Stimulated activated CD8-positive, alpha-beta memory T cell treated with anti-CD3 and anti-CD28 coated beads, Interleukin-2, amount 100 ng/mL, for 1 hour (primary cell): ENCODE measurements at regions not wholly inside any gene's neighbourhood (a gene's known extent, or its start where the extent isn't known, plus 50 kb on each side); places are given as distances from the start of the nearest gene placed in this dataset.

Source experiments
- DNase-seq, 2 donors: peaks; one replicate each; pipeline ENCODE4 v3.0.0-alpha.2; 2020; ENCODE audit warnings: low read depth in 2 of 2

- DNase-seq: no peak
Observed at GRCh38 chr7:45454771-45455170, 119.4 kb upstream of the ADCY1 start.

GRCh38 chr7:45455662-45456061, 118.5 kb upstream of the ADCY1 start:
- DNase-seq: no peak

- no peak for DNase-seq
Observed at GRCh38 chr7:45456105-45456504, 118.1 kb upstream of the ADCY1 start.

- no peak for DNase-seq
Observed at GRCh38 chr7:45456747-45457524, 117.2 kb upstream of the ADCY1 start.

GRCh38 chr7:45457591-45457990, 116.6 kb upstream of the ADCY1 start:
- no peak for DNase-seq

- DNase-seq: no peak
Observed at GRCh38 chr7:45459476-45459875, 114.7 kb upstream of the ADCY1 start.

- DNase-seq: no peak
Observed at GRCh38 chr7:45460379-45460778, 113.8 kb upstream of the ADCY1 start.

GRCh38 chr7:45461026-45461425, 113.1 kb upstream of the ADCY1 start:
- no peak for DNase-seq

- no peak for DNase-seq
Observed at GRCh38 chr7:45469103-45469502, 105.1 kb upstream of the ADCY1 start.

- DNase-seq: no peak
Observed at GRCh38 chr7:45470031-45470430, 104.1 kb upstream of the ADCY1 start.

- DNase-seq: no peak
Observed at GRCh38 chr7:45479781-45480180, 94.4 kb upstream of the ADCY1 start.

- DNase-seq: no peak
Observed at GRCh38 chr7:45482451-45482850, 91.7 kb upstream of the ADCY1 start.

- DNase-seq: no peak
Observed at GRCh38 chr7:45484094-45484493, 90.1 kb upstream of the ADCY1 start.

- DNase-seq: no peak
Observed at GRCh38 chr7:45486575-45486974, 87.6 kb upstream of the ADCY1 start.

GRCh38 chr7:45494885-45495284, 79.3 kb upstream of the ADCY1 start:
- no peak for DNase-seq

GRCh38 chr7:45495618-45496017, 78.5 kb upstream of the ADCY1 start:
- no peak for DNase-seq

GRCh38 chr7:45500257-45500656, 73.9 kb upstream of the ADCY1 start:
- DNase-seq: no peak

- DNase-seq: no peak
Observed at GRCh38 chr7:45501791-45502190, 72.4 kb upstream of the ADCY1 start.

GRCh38 chr7:45506059-45506458, 68.1 kb upstream of the ADCY1 start:
- no peak for DNase-seq

GRCh38 chr7:45509222-45509621, 64.9 kb upstream of the ADCY1 start:
- DNase-seq: no peak

- no peak for DNase-seq
Observed at GRCh38 chr7:45511721-45512597, 62.2 kb upstream of the ADCY1 start.

- DNase-seq: no peak
Observed at GRCh38 chr7:45514944-45515343, 59.2 kb upstream of the ADCY1 start.

- no peak for DNase-seq
Observed at GRCh38 chr7:45515346-45515745, 58.8 kb upstream of the ADCY1 start.
